Smooth muscle cell of the brain vasculature (primary cell): ENCODE measurements at regions not wholly inside any gene's neighbourhood (a gene's known extent, or its start where the extent isn't known, plus 50 kb on each side); places are given as distances from the start of the nearest gene placed in this dataset.

ENCODE experiments used
- DNase-seq: peaks from one replicate; pipeline ENCODE4 v3.0.0-alpha.2; 2012; ENCODE audit warnings: low read depth, low spot score

DNA sequence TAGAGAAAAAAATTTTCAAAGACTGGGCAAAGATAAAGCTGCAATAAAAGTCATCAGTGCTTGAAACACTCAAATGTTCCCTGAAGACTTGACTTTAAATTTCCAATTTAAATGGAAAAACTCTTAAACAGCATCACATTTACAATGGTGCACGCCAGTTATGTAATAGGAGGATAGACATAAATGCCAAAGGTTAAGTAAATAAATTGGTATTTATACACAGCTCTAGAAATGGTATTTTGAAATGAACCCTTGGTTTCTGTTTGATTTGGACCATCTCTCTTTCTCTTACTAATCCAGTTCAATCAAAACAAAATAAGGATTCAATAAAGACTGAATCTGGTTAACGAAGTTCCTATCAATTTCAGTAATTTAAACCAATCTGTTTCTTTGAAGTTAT, 272.6 kb downstream of the GPM6A start:
- DNase-seq = no peak

DNA sequence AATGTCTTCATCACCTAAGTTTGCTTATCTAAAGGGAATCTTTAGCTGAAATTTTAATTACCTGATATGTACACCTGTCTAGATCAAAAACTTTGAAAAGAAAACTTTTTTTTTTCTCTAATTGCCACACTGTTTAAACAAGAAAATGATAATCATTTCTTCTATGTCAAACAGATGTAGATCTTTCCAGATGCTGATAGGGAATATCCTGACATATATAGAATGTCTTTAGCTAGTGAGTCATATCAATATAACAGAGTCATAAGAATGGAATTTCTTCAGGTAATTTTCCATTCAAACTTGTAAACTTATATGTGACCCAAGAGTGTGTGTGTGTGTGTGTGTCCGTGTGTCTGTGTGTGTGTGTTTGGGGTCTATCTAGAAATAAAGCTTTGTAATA, 271.9 kb downstream of the GPM6A start:
- no peak for DNase-seq

DNA sequence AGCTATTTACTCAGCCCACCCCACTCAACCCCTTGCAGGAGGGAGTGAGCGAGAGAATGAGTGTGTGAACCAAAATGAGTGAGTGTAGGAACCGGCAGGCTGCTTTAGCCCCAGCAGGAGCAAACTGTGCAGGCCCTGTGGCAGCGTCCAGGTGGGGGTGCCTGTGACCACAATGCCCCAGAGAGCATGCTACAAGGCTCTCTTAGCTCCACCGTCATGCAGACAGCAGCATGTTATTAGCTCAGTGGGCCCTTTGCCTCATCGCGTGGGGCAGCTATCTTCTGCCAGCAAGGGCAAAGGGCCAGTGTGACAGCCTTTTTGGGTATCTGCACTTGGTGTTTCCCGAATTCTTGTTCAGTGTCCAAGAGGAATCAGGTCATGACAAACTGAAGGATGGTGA, 271.3 kb downstream of the GPM6A start:
- no peak for DNase-seq

- DNase-seq = peak; percentile 28
Observed at GRCh38 chr4:175542786-175543185, 269.3 kb downstream of the GPM6A start.

DNA sequence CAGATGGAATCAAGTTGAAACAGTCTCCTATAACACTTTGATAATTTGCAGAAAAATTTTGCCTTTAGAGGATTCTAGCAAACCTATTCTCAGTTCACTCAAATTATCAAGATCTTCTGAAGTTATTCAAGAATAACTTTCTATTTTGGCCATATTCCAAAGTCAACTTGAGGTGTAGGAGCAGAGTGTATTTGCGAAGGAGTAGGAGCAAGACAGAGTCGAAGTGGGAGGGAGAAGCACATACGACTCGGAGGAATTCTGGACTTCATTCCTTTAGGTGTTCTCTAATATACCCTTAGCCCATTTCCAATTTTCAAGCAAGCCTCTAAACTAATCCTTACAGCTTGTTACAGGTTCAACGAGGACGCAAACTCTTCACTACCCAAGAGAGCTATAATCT, 252.9 kb downstream of the GPM6A start:
- no peak for DNase-seq

GRCh38 chr4:175559526-175559925, 252.5 kb downstream of the GPM6A start:
- no peak for DNase-seq

DNA sequence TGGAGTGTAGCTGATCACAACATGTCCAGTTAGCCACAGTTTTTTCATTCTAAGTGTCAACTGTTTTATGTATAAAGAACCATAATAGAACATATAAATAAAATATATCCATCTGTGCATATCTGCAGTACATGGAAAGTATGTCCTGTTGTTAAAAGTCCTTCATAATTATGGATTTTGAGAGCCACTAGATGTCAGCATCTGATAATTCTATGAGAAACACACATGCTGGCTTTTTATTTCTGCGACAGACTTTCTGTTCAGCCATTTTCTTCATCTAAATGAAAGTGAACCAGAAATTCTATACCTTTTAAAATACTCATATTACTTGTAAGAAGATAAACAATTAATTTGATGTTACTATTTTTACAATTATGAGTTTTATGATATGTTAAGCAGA, 251.5 kb downstream of the GPM6A start:
- peak; percentile 40 for DNase-seq

DNA sequence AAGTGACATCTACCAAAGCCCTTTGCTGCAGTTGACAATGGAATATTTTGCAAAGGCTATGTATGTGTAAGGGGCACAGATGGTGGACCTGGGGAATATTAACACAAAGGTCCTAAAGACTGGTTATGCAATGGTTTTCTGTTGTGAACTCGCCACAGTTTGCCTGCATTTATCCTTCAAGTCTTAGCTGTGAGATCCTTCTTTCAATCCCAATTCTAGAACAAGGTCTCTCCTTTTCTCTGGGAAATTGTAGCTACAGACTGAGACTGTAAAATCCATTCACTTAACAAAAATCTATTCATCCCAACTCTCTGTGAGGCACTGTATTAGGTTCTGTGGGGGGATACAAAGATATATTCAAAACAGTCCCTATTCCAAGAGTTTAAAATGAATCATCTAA, 250.4 kb downstream of the GPM6A start:
- DNase-seq = no peak

DNA sequence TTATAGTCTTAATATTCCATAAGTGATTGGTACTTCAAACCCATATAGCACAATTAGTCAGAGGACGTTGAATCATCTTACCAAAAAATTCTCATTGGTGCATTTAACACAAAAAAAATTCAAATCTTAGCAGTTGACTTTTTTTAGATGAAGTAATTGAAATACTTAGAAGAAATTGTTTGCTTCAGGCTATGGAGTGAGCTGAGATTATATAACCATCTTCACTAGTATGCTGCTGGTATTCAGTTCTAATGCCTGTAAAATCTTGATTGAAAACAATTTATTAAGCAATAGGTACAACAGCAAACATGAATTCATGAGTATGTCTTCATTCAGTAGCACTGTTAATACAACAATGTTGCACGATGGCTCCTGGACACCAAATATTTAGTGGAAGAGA, 250.0 kb downstream of the GPM6A start:
- DNase-seq = no peak

- no peak for DNase-seq
Observed at GRCh38 chr4:175562542-175562941, 249.5 kb downstream of the GPM6A start.
